ENCODE measurements at regions not wholly inside any gene's neighbourhood (a gene's known extent, or its start where the extent isn't known, plus 50 kb on each side); places are given as distances from the start of the nearest gene placed in this dataset.
"Not testable (repeated sequence)": the region's sequence is repeated elsewhere in the genome, so short reads cannot be mapped to it uniquely, and the experiment has no call there.

- no peak for DNase-seq
- no peak overlapping the region for H3K4me3 Mint-ChIP-seq
- ChIA-PET CTCF (no interaction called here), POLR2A (no interaction called here)
- H3K4me1 Mint-ChIP-seq = no peaks in the 10 kb centered on the region
- H3K27me3 Mint-ChIP-seq = no peaks in the 10 kb centered on the region
- H3K36me3 Mint-ChIP-seq (ENCODE audit: low read depth) = no peaks in the 10 kb centered on the region
- H3K9me3 Mint-ChIP-seq = no peaks in the 10 kb centered on the region
- no peak overlapping the region for H3K27ac Mint-ChIP-seq
Measured at GRCh38 chrX:95974890-95975289, 709.8 kb upstream of the DIAPH2 start.

- Mint-ChIP-seq H3K4me3 (no peak overlapping the region), H3K4me1 (no peaks in the 10 kb centered on the region), H3K9me3 (no peaks in the 10 kb centered on the region), H3K36me3 (ENCODE audit: low read depth) (no peaks in the 10 kb centered on the region), H3K27me3 (no peaks in the 10 kb centered on the region), H3K27ac (no peak overlapping the region)
- ChIA-PET CTCF (no interaction called here), POLR2A (no interaction called here)
- DNase-seq = no peak
Measured at GRCh38 chrX:95995583-95995982, 689.1 kb upstream of the DIAPH2 start.

- Mint-ChIP-seq H3K4me1 (no peaks in the 10 kb centered on the region), H3K27ac (no peak overlapping the region), H3K4me3 (no peak overlapping the region), H3K9me3 (no peaks in the 10 kb centered on the region), H3K27me3 (no peaks in the 10 kb centered on the region), H3K36me3 (ENCODE audit: low read depth) (no peaks in the 10 kb centered on the region)
- CTCF ChIA-PET = no interaction called here
- POLR2A ChIA-PET = no interaction called here
- DNase-seq = no peak
Measured at GRCh38 chrX:95996294-95996693, 688.3 kb upstream of the DIAPH2 start.

GRCh38 chrX:96002431-96002830 is 682.2 kb upstream of the DIAPH2 start:
- H3K9me3 Mint-ChIP-seq = no peaks in the 10 kb centered on the region
- CTCF ChIA-PET = interaction anchor here (1.1 kb wide), 1 partner anchor 10 kb away, joined by 4 read pairs; no protein-coding TSS in a partner anchor
- H3K4me1 Mint-ChIP-seq = no peaks in the 10 kb centered on the region
- H3K27me3 Mint-ChIP-seq = no peaks in the 10 kb centered on the region
- H3K4me3 Mint-ChIP-seq = no peak overlapping the region
- POLR2A ChIA-PET = no interaction called here
- no peaks in the 10 kb centered on the region for H3K36me3 Mint-ChIP-seq (ENCODE audit: low read depth)
- no peak overlapping the region for H3K27ac Mint-ChIP-seq
- DNase-seq = no peak

GRCh38 chrX:96004386-96004785 is 680.3 kb upstream of the DIAPH2 start:
- Mint-ChIP-seq H3K27me3 (no peaks in the 10 kb centered on the region), H3K4me3 (no peak overlapping the region), H3K4me1 (no peaks in the 10 kb centered on the region), H3K27ac (no peak overlapping the region), H3K36me3 (ENCODE audit: low read depth) (no peaks in the 10 kb centered on the region), H3K9me3 (no peaks in the 10 kb centered on the region)
- POLR2A ChIA-PET = no interaction called here
- no peak for DNase-seq
- CTCF ChIA-PET = no interaction called here

GRCh38 chrX:96006281-96006680 is 678.4 kb upstream of the DIAPH2 start:
- H3K27me3 Mint-ChIP-seq = no peaks in the 10 kb centered on the region
- H3K4me3 Mint-ChIP-seq = no peak overlapping the region
- H3K36me3 Mint-ChIP-seq (ENCODE audit: low read depth) = no peaks in the 10 kb centered on the region
- H3K27ac Mint-ChIP-seq = no peak overlapping the region
- H3K9me3 Mint-ChIP-seq = no peaks in the 10 kb centered on the region
- DNase-seq = no peak
- CTCF ChIA-PET = no interaction called here
- POLR2A ChIA-PET = no interaction called here
- no peaks in the 10 kb centered on the region for H3K4me1 Mint-ChIP-seq

- Mint-ChIP-seq H3K4me1 (no peaks in the 10 kb centered on the region), H3K27ac (no peak overlapping the region), H3K4me3 (no peak overlapping the region), H3K36me3 (ENCODE audit: low read depth) (no peaks in the 10 kb centered on the region), H3K27me3 (no peaks in the 10 kb centered on the region), H3K9me3 (peaks cover 5% of the 10 kb centered on the region)
- ChIA-PET CTCF (no interaction called here), POLR2A (no interaction called here)
- DNase-seq = no peak
Measured at GRCh38 chrX:96027407-96027806, 657.2 kb upstream of the DIAPH2 start.

- Mint-ChIP-seq H3K36me3 (ENCODE audit: low read depth) (no peaks in the 10 kb centered on the region), H3K27me3 (no peaks in the 10 kb centered on the region), H3K27ac (no peak overlapping the region), H3K4me3 (no peak overlapping the region), H3K9me3 (no peaks in the 10 kb centered on the region), H3K4me1 (no peaks in the 10 kb centered on the region)
- CTCF ChIA-PET = no interaction called here
- POLR2A ChIA-PET = no interaction called here
- DNase-seq = no peak
Measured at GRCh38 chrX:96052078-96052477, 632.6 kb upstream of the DIAPH2 start.

GRCh38 chrX:96081891-96082290 is 602.8 kb upstream of the DIAPH2 start:
- POLR2A ChIA-PET = no interaction called here
- Mint-ChIP-seq H3K4me3 (no peak overlapping the region), H3K27ac (no peak overlapping the region), H3K4me1 (no peaks in the 10 kb centered on the region), H3K27me3 (no peaks in the 10 kb centered on the region), H3K9me3 (no peaks in the 10 kb centered on the region), H3K36me3 (ENCODE audit: low read depth) (no peaks in the 10 kb centered on the region)
- no peak for DNase-seq
- CTCF ChIA-PET = no interaction called here

GRCh38 chrX:96094616-96095015 is 590.0 kb upstream of the DIAPH2 start:
- H3K27ac Mint-ChIP-seq = no peak overlapping the region
- H3K27me3 Mint-ChIP-seq = no peaks in the 10 kb centered on the region
- no peaks in the 10 kb centered on the region for H3K36me3 Mint-ChIP-seq (ENCODE audit: low read depth)
- no peak overlapping the region for H3K4me3 Mint-ChIP-seq
- no peak for DNase-seq
- no peaks in the 10 kb centered on the region for H3K9me3 Mint-ChIP-seq
- no peaks in the 10 kb centered on the region for H3K4me1 Mint-ChIP-seq
- ChIA-PET POLR2A (no interaction called here), CTCF (no interaction called here)

GRCh38 chrX:96098471-96098870 is 586.2 kb upstream of the DIAPH2 start:
- Mint-ChIP-seq H3K4me3 (no peak overlapping the region), H3K36me3 (ENCODE audit: low read depth) (no peaks in the 10 kb centered on the region), H3K27ac (no peak overlapping the region), H3K9me3 (no peaks in the 10 kb centered on the region), H3K4me1 (no peaks in the 10 kb centered on the region), H3K27me3 (no peaks in the 10 kb centered on the region)
- no peak for DNase-seq
- ChIA-PET POLR2A (no interaction called here), CTCF (no interaction called here)

GRCh38 chrX:96102997-96103396 is 581.6 kb upstream of the DIAPH2 start:
- no peaks in the 10 kb centered on the region for H3K9me3 Mint-ChIP-seq
- H3K27me3 Mint-ChIP-seq = no peaks in the 10 kb centered on the region
- no peak for DNase-seq
- H3K36me3 Mint-ChIP-seq (ENCODE audit: low read depth) = no peaks in the 10 kb centered on the region
- H3K4me1 Mint-ChIP-seq = no peaks in the 10 kb centered on the region
- H3K4me3 Mint-ChIP-seq = no peak overlapping the region
- CTCF ChIA-PET = no interaction called here
- H3K27ac Mint-ChIP-seq = no peak overlapping the region
- POLR2A ChIA-PET = no interaction called here

- Mint-ChIP-seq H3K36me3 (ENCODE audit: low read depth) (no peaks in the 10 kb centered on the region), H3K27me3 (no peaks in the 10 kb centered on the region), H3K4me3 (no peak overlapping the region), H3K9me3 (no peaks in the 10 kb centered on the region), H3K27ac (no peak overlapping the region), H3K4me1 (no peaks in the 10 kb centered on the region)
- ChIA-PET CTCF (no interaction called here), POLR2A (no interaction called here)
- no peak for DNase-seq
Measured at GRCh38 chrX:96112689-96113088, 572.0 kb upstream of the DIAPH2 start.

- Mint-ChIP-seq H3K4me1 (no peaks in the 10 kb centered on the region), H3K36me3 (ENCODE audit: low read depth) (no peaks in the 10 kb centered on the region), H3K4me3 (no peak overlapping the region), H3K9me3 (peaks cover 2% of the 10 kb centered on the region), H3K27me3 (no peaks in the 10 kb centered on the region), H3K27ac (no peak overlapping the region)
- CTCF ChIA-PET = no interaction called here
- POLR2A ChIA-PET = no interaction called here
- no peak for DNase-seq
Measured at GRCh38 chrX:96126182-96126581, 558.5 kb upstream of the DIAPH2 start.

- H3K4me1 Mint-ChIP-seq; CTCF ChIA-PET; H3K4me3 Mint-ChIP-seq; H3K27ac Mint-ChIP-seq; H3K27me3 Mint-ChIP-seq; POLR2A ChIA-PET; DNase-seq; H3K9me3 Mint-ChIP-seq; H3K36me3 Mint-ChIP-seq (ENCODE audit: low read depth): not testable (repeated sequence)
Measured at GRCh38 chrX:96128058-96128457, 556.6 kb upstream of the DIAPH2 start.
